Ishikawa (cell line): ENCODE measurements at regions not wholly inside any gene's neighbourhood (a gene's known extent, or its start where the extent isn't known, plus 50 kb on each side); places are given as distances from the start of the nearest gene placed in this dataset.

Source experiments
- CREB1 ChIP-seq: IDR thresholded peaks from 2 replicates; pipeline ENCODE4 v1.6.1; 2012; ENCODE audit warnings: low read depth
- FOXM1 ChIP-seq: IDR thresholded peaks from 2 replicates; pipeline ENCODE4 v1.6.1; 2012; ENCODE audit warnings: low read depth, borderline replicate concordance
- TEAD4 ChIP-seq: IDR thresholded peaks from 2 replicates; pipeline ENCODE4 v1.6.1; 2012
- TF ChIP-seq, protein P1 (sequence below): IDR thresholded peaks from 2 replicates; pipeline ENCODE4 v1.6.1; 2012
- TF ChIP-seq, protein P2 (sequence below): IDR thresholded peaks from 2 replicates; pipeline ENCODE4 v1.6.1; 2012; ENCODE audit warnings: low read depth, mild to moderate bottlenecking

DNA sequence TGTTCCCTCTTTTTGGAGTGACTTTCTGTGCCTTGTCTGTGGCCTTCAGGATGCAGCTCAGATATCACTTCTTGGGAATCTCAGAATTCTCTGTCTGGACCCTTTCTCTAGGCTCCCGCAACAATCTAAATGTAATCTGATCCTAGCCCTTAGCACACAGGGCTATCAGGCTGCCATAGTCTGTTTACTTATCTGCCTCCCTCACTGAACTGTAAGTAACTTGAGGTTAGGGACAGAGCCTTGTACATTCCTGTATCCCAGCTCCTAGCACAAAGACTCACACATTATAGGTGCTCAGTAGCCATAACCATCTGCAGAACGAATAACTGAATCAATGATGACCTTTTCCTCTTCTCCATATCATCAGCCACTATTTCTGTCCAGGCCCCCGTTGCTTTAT is 69.5 kb downstream of the RTL9 start:
- no peak for TF ChIP-seq FOXM1
- TF ChIP-seq, protein P1, sequence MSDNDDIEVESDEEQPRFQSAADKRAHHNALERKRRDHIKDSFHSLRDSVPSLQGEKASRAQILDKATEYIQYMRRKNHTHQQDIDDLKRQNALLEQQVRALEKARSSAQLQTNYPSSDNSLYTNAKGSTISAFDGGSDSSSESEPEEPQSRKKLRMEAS: no peak
- no peak for TF ChIP-seq TEAD4
- TF ChIP-seq, protein P2, sequence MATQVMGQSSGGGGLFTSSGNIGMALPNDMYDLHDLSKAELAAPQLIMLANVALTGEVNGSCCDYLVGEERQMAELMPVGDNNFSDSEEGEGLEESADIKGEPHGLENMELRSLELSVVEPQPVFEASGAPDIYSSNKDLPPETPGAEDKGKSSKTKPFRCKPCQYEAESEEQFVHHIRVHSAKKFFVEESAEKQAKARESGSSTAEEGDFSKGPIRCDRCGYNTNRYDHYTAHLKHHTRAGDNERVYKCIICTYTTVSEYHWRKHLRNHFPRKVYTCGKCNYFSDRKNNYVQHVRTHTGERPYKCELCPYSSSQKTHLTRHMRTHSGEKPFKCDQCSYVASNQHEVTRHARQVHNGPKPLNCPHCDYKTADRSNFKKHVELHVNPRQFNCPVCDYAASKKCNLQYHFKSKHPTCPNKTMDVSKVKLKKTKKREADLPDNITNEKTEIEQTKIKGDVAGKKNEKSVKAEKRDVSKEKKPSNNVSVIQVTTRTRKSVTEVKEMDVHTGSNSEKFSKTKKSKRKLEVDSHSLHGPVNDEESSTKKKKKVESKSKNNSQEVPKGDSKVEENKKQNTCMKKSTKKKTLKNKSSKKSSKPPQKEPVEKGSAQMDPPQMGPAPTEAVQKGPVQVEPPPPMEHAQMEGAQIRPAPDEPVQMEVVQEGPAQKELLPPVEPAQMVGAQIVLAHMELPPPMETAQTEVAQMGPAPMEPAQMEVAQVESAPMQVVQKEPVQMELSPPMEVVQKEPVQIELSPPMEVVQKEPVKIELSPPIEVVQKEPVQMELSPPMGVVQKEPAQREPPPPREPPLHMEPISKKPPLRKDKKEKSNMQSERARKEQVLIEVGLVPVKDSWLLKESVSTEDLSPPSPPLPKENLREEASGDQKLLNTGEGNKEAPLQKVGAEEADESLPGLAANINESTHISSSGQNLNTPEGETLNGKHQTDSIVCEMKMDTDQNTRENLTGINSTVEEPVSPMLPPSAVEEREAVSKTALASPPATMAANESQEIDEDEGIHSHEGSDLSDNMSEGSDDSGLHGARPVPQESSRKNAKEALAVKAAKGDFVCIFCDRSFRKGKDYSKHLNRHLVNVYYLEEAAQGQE: no peak
- TF ChIP-seq CREB1: no peak
